ENCODE measurements at regions not wholly inside any gene's neighbourhood (a gene's known extent, or its start where the extent isn't known, plus 50 kb on each side); places are given as distances from the start of the nearest gene placed in this dataset.

DNA sequence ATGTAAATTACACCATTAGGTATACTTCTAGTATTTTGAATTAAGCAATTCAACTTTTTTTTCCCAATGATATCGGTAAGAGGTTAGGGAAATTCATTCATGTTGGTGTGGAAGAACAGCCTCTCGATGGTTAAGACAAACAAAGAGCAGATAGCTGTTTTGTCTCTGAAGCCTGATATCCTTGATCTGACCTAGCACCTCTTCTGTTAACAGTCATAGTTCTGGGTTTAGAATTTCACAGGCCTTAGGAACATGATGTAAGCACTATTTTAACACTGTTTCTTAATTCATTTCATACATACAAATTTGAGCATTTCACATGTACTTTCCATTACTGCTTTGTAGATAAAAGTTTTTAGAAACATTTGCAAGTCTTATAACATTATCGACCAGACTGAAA is 367.5 kb upstream of the ZNF385D start:
- no peak for TF ChIP-seq POLR2A (IDR thresholded peaks at IDR 0.05; ENCODE audit: control extremely low read depth in 1 of 2, low read depth in 2 of 2, low read length in 2 of 2)
- TF ChIP-seq SP1 (IDR thresholded peaks at IDR 0.05; ENCODE audit: low read depth, low read length) = no peak
- TF ChIP-seq, protein P1, sequence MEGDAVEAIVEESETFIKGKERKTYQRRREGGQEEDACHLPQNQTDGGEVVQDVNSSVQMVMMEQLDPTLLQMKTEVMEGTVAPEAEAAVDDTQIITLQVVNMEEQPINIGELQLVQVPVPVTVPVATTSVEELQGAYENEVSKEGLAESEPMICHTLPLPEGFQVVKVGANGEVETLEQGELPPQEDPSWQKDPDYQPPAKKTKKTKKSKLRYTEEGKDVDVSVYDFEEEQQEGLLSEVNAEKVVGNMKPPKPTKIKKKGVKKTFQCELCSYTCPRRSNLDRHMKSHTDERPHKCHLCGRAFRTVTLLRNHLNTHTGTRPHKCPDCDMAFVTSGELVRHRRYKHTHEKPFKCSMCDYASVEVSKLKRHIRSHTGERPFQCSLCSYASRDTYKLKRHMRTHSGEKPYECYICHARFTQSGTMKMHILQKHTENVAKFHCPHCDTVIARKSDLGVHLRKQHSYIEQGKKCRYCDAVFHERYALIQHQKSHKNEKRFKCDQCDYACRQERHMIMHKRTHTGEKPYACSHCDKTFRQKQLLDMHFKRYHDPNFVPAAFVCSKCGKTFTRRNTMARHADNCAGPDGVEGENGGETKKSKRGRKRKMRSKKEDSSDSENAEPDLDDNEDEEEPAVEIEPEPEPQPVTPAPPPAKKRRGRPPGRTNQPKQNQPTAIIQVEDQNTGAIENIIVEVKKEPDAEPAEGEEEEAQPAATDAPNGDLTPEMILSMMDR (IDR thresholded peaks at IDR 0.05; ENCODE audit: control extremely low read depth in 1 of 3, insufficient read depth in 1 of 3, low read depth in 1 of 3, low read length in 3 of 3) = no peak
- no peak for TF ChIP-seq ZNF274 (IDR thresholded peaks at IDR 0.05; ENCODE audit: borderline replicate concordance, extremely low read depth, low read length)
- TF ChIP-seq GABPA (IDR thresholded peaks at IDR 0.05; ENCODE audit: borderline replicate concordance, insufficient read depth, low read length) = no peak

Measured in H1 (cell line).